ENCODE measurements at regions not wholly inside any gene's neighbourhood (a gene's known extent, or its start where the extent isn't known, plus 50 kb on each side); places are given as distances from the start of the nearest gene placed in this dataset.

- TF ChIP-seq ATF2 (CRISPR knock-in tag; IDR thresholded peaks at IDR 0.05; ENCODE audit: borderline replicate concordance, low read depth) (no peak), SMAD3 (CRISPR knock-in tag; IDR thresholded peaks at IDR 0.05; ENCODE audit: borderline replicate concordance) (no peak), ZBTB43 (CRISPR knock-in tag; IDR thresholded peaks at IDR 0.05) (no peak), HMGXB4 (CRISPR knock-in tag; IDR thresholded peaks at IDR 0.05) (no peak), NR3C1 (CRISPR knock-in tag; conservative IDR thresholded peaks at IDR 0.05; ENCODE audit: low read depth) (no peak), ZNF232 (CRISPR knock-in tag; IDR thresholded peaks at IDR 0.05) (no peak), ZNF532 (CRISPR knock-in tag; IDR thresholded peaks at IDR 0.05; ENCODE audit: borderline replicate concordance) (no peak), ATF3 (CRISPR knock-in tag; conservative IDR thresholded peaks at IDR 0.05) (no peak), E2F5 (CRISPR knock-in tag; IDR thresholded peaks at IDR 0.05) (no peak), ZNF281 (CRISPR knock-in tag; IDR thresholded peaks at IDR 0.05) (no peak), ZNF396 (CRISPR knock-in tag; IDR thresholded peaks at IDR 0.05; ENCODE audit: borderline replicate concordance) (no peak), IRF2 (CRISPR knock-in tag; IDR thresholded peaks at IDR 0.05; ENCODE audit: borderline replicate concordance, low read depth) (no peak)
- no peak for ATAC-seq
- CTCF ChIA-PET = interaction anchor here (0.6 to 4.8 kb wide), 8 partner anchors 10 to 263 kb away, joined by 3 to 69 read pairs (median 3); no protein-coding TSS in a partner anchor
Observed at GRCh38 chr19:13599681-13600080, 93.4 kb upstream of the CACNA1A start.

More at GRCh38 chr19:13599681-13600080, 93.4 kb upstream of the CACNA1A start:
- peaks cover 11% of the 10 kb centered on the region for H3K4me1 Mint-ChIP-seq
- no peaks in the 10 kb centered on the region for H3K27me3 Mint-ChIP-seq (ENCODE audit: low read depth)
- H3K27ac Mint-ChIP-seq = no peak overlapping the region
- no peaks in the 10 kb centered on the region for H3K9me3 Mint-ChIP-seq
- H3K4me3 Mint-ChIP-seq = no peak overlapping the region
- POLR2A ChIA-PET = no interaction called here
- no peaks in the 10 kb centered on the region for H3K36me3 Mint-ChIP-seq
- no peak for DNase-seq (ENCODE audit: low spot score)

Data from WTC11 (cell line).